ENCODE measurements at regions not wholly inside any gene's neighbourhood (a gene's known extent, or its start where the extent isn't known, plus 50 kb on each side); places are given as distances from the start of the nearest gene placed in this dataset.

- H3K4me3 Mint-ChIP-seq, result no peak overlapping the region
- Histone ChIP-seq H3K27ac (ENCODE audit: low read length) (no peak overlapping the region), H3K9me3 (ENCODE audit: control insufficient read depth, insufficient read depth, low read length) (peaks cover 5% of the 10 kb centered on the region), H3K27me3 (ENCODE audit: control insufficient read depth, insufficient read depth, low read length) (no peaks in the 10 kb centered on the region), H3K4me3 (ENCODE audit: low read length) (no peak overlapping the region), H3K36me3 (ENCODE audit: control insufficient read depth, insufficient read depth, low read length) (no peaks in the 10 kb centered on the region), H3K4me1 (ENCODE audit: control insufficient read depth, insufficient read depth, low read length) (no peaks in the 10 kb centered on the region)
- no peak for ATAC-seq
- 83% methylated on average over 3 of the region's 4 CpGs for WGBS (ENCODE audit: insufficient coverage)
- peaks cover 13 to 16% of the 10 kb centered on the region in 2 donors for H3K27me3 Mint-ChIP-seq (ENCODE audit: low read depth in 2 of 2)
- TF ChIP-seq, protein P1, sequence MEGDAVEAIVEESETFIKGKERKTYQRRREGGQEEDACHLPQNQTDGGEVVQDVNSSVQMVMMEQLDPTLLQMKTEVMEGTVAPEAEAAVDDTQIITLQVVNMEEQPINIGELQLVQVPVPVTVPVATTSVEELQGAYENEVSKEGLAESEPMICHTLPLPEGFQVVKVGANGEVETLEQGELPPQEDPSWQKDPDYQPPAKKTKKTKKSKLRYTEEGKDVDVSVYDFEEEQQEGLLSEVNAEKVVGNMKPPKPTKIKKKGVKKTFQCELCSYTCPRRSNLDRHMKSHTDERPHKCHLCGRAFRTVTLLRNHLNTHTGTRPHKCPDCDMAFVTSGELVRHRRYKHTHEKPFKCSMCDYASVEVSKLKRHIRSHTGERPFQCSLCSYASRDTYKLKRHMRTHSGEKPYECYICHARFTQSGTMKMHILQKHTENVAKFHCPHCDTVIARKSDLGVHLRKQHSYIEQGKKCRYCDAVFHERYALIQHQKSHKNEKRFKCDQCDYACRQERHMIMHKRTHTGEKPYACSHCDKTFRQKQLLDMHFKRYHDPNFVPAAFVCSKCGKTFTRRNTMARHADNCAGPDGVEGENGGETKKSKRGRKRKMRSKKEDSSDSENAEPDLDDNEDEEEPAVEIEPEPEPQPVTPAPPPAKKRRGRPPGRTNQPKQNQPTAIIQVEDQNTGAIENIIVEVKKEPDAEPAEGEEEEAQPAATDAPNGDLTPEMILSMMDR (IDR thresholded peaks at IDR 0.05), result no peak
- no peaks in the 10 kb centered on the region for H3K4me1 Mint-ChIP-seq
- H3K36me3 Mint-ChIP-seq, result no peaks in the 10 kb centered on the region
- H3K9me3 Mint-ChIP-seq, result no peaks in the 10 kb centered on the region
- DNase-seq, result no peak
- intact Hi-C loops (cut with micrococcal nuclease), result no loop called here
- no peak overlapping the region for H3K27ac Mint-ChIP-seq
Observed at GRCh38 chr21:35864039-35864438, 196.3 kb downstream of the SETD4 start.

DNA sequence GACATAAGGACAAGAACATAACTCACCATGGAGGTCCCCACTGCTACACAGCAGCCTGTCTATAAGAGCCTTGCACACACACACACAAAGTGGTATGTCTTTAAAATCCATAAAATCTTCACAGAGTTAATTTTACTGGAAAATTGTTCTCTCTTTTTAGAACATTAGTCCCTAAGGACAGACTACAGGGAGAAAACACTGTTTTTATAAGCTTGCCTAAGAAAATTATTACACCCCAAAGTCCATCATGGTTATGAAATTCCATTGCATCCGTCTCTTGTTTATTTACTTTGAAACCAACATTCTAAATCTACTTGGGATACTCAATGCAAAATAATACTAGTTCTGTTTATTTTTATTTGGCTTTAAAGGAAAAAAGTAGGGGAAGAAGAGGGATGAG is 197.4 kb downstream of the SETD4 start:
- H3K4me1 ChIP-seq (ENCODE audit: control insufficient read depth, insufficient read depth, low read length), result no peaks in the 10 kb centered on the region
- no peak overlapping the region for H3K4me3 Mint-ChIP-seq
- TF ChIP-seq, protein P1 (IDR thresholded peaks at IDR 0.05), result no peak
- H3K27me3 ChIP-seq (ENCODE audit: control insufficient read depth, insufficient read depth, low read length), result no peaks in the 10 kb centered on the region
- no peak overlapping the region for H3K27ac Mint-ChIP-seq
- ATAC-seq (no peak), DNase-seq (no peak)
- no CpG with 5 or more reads among the region's 1 CpG for WGBS (ENCODE audit: insufficient coverage)
- intact Hi-C loops (cut with micrococcal nuclease), result no loop called here
- H3K27me3 Mint-ChIP-seq (ENCODE audit: low read depth in 2 of 2), result peaks cover 19 to 24% of the 10 kb centered on the region in 2 donors
- no peak overlapping the region for H3K27ac ChIP-seq (ENCODE audit: low read length)
- no peaks in the 10 kb centered on the region for H3K36me3 Mint-ChIP-seq
- no peaks in the 10 kb centered on the region for H3K36me3 ChIP-seq (ENCODE audit: control insufficient read depth, insufficient read depth, low read length)
- H3K9me3 ChIP-seq (ENCODE audit: control insufficient read depth, insufficient read depth, low read length), result no peaks in the 10 kb centered on the region
- no peaks in the 10 kb centered on the region for H3K4me1 Mint-ChIP-seq
- H3K9me3 Mint-ChIP-seq, result no peaks in the 10 kb centered on the region
- no peak overlapping the region for H3K4me3 ChIP-seq (ENCODE audit: low read length)

- H3K4me1 ChIP-seq (ENCODE audit: control insufficient read depth, insufficient read depth, low read length), result no peaks in the 10 kb centered on the region
- H3K9me3 Mint-ChIP-seq, result no peaks in the 10 kb centered on the region
- ATAC-seq (no peak), DNase-seq (no peak)
- H3K4me1 Mint-ChIP-seq, result no peaks in the 10 kb centered on the region
- H3K27ac ChIP-seq (ENCODE audit: low read length), result no peak overlapping the region
- H3K27me3 Mint-ChIP-seq (ENCODE audit: low read depth in 2 of 2), result peaks cover 15 to 22% of the 10 kb centered on the region in 2 donors
- TF ChIP-seq, protein P1 (IDR thresholded peaks at IDR 0.05), result no peak
- no peaks in the 10 kb centered on the region for H3K36me3 ChIP-seq (ENCODE audit: control insufficient read depth, insufficient read depth, low read length)
- no peaks in the 10 kb centered on the region for H3K27me3 ChIP-seq (ENCODE audit: control insufficient read depth, insufficient read depth, low read length)
- intact Hi-C loops (cut with micrococcal nuclease), result no loop called here
- H3K9me3 ChIP-seq (ENCODE audit: control insufficient read depth, insufficient read depth, low read length), result no peaks in the 10 kb centered on the region
- H3K27ac Mint-ChIP-seq, result no peak overlapping the region
- no peaks in the 10 kb centered on the region for H3K36me3 Mint-ChIP-seq
- H3K4me3 ChIP-seq (ENCODE audit: low read length), result no peak overlapping the region
- no peak overlapping the region for H3K4me3 Mint-ChIP-seq
Observed at GRCh38 chr21:35861661-35862060, 198.7 kb downstream of the SETD4 start.

DNA sequence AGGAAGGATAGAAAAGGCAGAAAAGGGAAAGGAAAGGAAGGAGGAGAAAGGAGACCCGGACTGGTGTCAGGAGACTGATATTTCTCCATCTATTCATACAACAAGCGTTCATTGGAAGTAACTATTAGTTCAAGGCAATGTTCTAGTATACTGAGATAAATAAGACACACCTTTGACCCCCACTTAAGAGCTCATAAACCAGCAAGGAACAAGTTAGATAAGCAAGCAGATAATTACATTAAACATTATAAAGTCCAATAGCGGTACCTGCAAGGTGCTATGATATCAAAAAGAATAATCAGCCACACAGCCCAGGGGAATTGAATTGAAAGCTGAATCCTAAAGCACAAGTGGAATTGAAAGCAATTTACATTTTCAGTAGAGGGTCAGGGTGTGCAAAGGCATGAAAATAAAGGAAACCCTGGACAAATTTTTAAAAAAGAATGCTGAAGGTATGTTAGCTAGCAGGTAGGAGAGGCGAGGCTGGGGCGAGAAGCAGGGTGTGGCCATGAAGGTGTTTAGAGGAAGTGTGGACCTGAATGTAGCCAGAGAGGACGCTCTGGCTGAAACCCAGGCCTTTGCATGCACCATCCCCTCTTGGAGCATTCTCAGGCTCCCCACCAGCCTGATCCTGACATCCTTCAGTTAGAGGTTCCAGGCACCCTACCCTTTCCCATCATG is 200.0 kb downstream of the SETD4 start:
- H3K4me1 Mint-ChIP-seq, result no peaks in the 10 kb centered on the region
- H3K27ac ChIP-seq (ENCODE audit: low read length), result no peak overlapping the region

More for the DNA sequence above, 200.0 kb downstream of the SETD4 start:
- WGBS (ENCODE audit: insufficient coverage), result 86% methylated on average over 4 of the region's 6 CpGs
- Histone ChIP-seq H3K4me1 (ENCODE audit: control insufficient read depth, insufficient read depth, low read length) (no peaks in the 10 kb centered on the region), H3K36me3 (ENCODE audit: control insufficient read depth, insufficient read depth, low read length) (no peaks in the 10 kb centered on the region), H3K4me3 (ENCODE audit: low read length) (no peak overlapping the region), H3K27me3 (ENCODE audit: control insufficient read depth, insufficient read depth, low read length) (no peaks in the 10 kb centered on the region), H3K9me3 (ENCODE audit: control insufficient read depth, insufficient read depth, low read length) (no peaks in the 10 kb centered on the region)
- TF ChIP-seq, protein P1 (IDR thresholded peaks at IDR 0.05), result no peak
- DNase-seq (no peak), ATAC-seq (no peak)
- peaks cover 22 to 26% of the 10 kb centered on the region in 2 donors for H3K27me3 Mint-ChIP-seq (ENCODE audit: low read depth in 2 of 2)
- H3K27ac Mint-ChIP-seq, result no peak overlapping the region
- H3K9me3 Mint-ChIP-seq, result no peaks in the 10 kb centered on the region
- intact Hi-C loops (cut with micrococcal nuclease), result no loop called here
- H3K4me3 Mint-ChIP-seq, result no peak overlapping the region
- H3K36me3 Mint-ChIP-seq, result no peaks in the 10 kb centered on the region

Measured in natural killer cell (primary cell).